IMR-90 (cell line): ENCODE measurements at regions not wholly inside any gene's neighbourhood (a gene's known extent, or its start where the extent isn't known, plus 50 kb on each side); places are given as distances from the start of the nearest gene placed in this dataset.
A peak's percentile ranks its signal among the peaks of the same experiment; 100 is the strongest.

Source experiments
- FOS ChIP-seq: fragments of 150-350 bp; IDR thresholded peaks from 2 replicates; pipeline ENCODE4 v1.6.1; 2016; ENCODE audit warnings: low read depth, low read length
- MAFK ChIP-seq: IDR thresholded peaks from 2 replicates; pipeline ENCODE4 v1.6.1; 2012; ENCODE audit warnings: low read depth, low read length, improper control_type of control experiment
- MAZ ChIP-seq: IDR thresholded peaks from 2 replicates; pipeline ENCODE4 v1.6.1; 2012; ENCODE audit warnings: low read depth, mild to moderate bottlenecking, low read length, improper control_type of control experiment, moderate library complexity, borderline replicate concordance
- MXI1 ChIP-seq: IDR thresholded peaks from 2 replicates; pipeline ENCODE4 v1.6.1; 2012; ENCODE audit warnings: low read depth, mild to moderate bottlenecking, low read length, moderate library complexity, borderline replicate concordance
- POLR2A ChIP-seq: IDR thresholded peaks from 2 replicates; pipeline ENCODE4 v1.6.1; 2012; ENCODE audit warnings: mild to moderate bottlenecking, low read depth, low read length
- RAD21 ChIP-seq: IDR thresholded peaks from 2 replicates; pipeline ENCODE4 v1.6.1; 2012; ENCODE audit warnings: low read length, improper control_type of control experiment
- SMC3 ChIP-seq: fragments of 150-350 bp; IDR thresholded peaks from 2 replicates; pipeline ENCODE4 v1.6.1; 2016; ENCODE audit warnings: low read depth, mild to moderate bottlenecking, antibody characterized with exemption, low read length, moderate library complexity
- TF ChIP-seq, protein P1 (sequence below): conservative IDR thresholded peaks from 2 replicates; pipeline ENCODE4 v1.5.1; 2012; ENCODE audit warnings: mild to moderate bottlenecking, low read depth, low read length, improper control_type of control experiment
- TF ChIP-seq, protein P2 (sequence below): fragments of 150-350 bp; IDR thresholded peaks from 2 replicates; pipeline ENCODE4 v1.6.1; 2017; ENCODE audit warnings: mild to moderate bottlenecking, antibody characterized with exemption, low read length, low read depth

DNA sequence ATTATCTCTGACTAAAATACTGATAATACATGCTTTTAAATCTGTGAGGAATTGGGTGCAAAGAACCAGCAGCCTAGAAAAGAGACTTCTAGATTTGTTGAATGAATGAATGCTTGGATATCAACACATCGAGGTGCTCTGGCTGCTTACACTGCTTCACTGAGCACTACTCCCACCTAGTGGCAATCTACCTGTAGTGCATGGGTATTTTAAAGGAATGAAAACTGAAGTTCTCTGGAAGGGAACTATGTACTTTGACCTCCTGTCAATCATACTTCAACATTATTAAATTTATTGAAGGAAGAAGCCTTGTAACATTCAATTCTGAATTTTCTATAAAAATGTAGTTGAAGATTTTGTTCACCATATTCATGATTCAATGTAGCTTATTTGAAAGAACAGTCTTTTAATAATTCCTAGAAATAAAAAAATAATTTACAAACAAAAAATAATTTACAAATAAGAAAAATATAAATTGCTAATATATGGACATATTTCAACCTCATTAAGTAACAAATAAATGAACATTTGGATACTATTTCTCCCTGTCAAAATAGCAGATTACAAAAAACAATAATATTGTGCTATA, 111.2 kb upstream of the MMS22L start:
- TF ChIP-seq SMC3: peak; percentile 94
- TF ChIP-seq, protein P1, sequence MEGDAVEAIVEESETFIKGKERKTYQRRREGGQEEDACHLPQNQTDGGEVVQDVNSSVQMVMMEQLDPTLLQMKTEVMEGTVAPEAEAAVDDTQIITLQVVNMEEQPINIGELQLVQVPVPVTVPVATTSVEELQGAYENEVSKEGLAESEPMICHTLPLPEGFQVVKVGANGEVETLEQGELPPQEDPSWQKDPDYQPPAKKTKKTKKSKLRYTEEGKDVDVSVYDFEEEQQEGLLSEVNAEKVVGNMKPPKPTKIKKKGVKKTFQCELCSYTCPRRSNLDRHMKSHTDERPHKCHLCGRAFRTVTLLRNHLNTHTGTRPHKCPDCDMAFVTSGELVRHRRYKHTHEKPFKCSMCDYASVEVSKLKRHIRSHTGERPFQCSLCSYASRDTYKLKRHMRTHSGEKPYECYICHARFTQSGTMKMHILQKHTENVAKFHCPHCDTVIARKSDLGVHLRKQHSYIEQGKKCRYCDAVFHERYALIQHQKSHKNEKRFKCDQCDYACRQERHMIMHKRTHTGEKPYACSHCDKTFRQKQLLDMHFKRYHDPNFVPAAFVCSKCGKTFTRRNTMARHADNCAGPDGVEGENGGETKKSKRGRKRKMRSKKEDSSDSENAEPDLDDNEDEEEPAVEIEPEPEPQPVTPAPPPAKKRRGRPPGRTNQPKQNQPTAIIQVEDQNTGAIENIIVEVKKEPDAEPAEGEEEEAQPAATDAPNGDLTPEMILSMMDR: peak; percentile 91
- peak; percentile 94 for TF ChIP-seq RAD21
- no peak for TF ChIP-seq MAZ
- TF ChIP-seq FOS: no peak
- no peak for TF ChIP-seq POLR2A
- no peak for TF ChIP-seq MXI1
- TF ChIP-seq, protein P2, sequence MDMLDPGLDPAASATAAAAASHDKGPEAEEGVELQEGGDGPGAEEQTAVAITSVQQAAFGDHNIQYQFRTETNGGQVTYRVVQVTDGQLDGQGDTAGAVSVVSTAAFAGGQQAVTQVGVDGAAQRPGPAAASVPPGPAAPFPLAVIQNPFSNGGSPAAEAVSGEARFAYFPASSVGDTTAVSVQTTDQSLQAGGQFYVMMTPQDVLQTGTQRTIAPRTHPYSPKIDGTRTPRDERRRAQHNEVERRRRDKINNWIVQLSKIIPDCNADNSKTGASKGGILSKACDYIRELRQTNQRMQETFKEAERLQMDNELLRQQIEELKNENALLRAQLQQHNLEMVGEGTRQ: no peak
- no peak for TF ChIP-seq MAFK
